ENCODE measurements at regions not wholly inside any gene's neighbourhood (a gene's known extent, or its start where the extent isn't known, plus 50 kb on each side); places are given as distances from the start of the nearest gene placed in this dataset.
"Not testable (repeated sequence)": the region's sequence is repeated elsewhere in the genome, so short reads cannot be mapped to it uniquely, and the experiment has no call there.

- DNase-seq, result no peak
Measured at GRCh38 chr2:104977958-104978357, 59.9 kb upstream of the MRPS9 start.

DNA sequence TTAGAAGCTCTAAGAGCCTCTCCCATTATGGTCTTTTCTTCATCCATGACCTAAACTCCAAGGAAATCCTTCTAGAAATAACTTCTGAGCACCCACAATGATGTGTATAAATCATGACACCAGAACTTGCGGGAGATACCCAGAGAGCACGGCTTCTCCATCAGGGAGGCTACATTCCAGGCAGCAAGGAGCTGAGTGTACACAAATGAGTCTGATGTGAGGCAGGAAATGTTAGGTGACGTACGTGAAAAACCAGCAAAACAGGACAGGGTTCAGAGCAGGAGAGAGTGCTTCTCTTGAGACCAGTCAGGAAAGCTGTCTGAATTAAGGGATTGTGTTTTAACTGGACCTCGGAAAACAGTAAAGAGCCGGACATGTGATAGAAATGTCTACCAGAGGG lies 58.1 kb upstream of the MRPS9 start:
- DNase-seq, result not testable (repeated sequence)

DNA sequence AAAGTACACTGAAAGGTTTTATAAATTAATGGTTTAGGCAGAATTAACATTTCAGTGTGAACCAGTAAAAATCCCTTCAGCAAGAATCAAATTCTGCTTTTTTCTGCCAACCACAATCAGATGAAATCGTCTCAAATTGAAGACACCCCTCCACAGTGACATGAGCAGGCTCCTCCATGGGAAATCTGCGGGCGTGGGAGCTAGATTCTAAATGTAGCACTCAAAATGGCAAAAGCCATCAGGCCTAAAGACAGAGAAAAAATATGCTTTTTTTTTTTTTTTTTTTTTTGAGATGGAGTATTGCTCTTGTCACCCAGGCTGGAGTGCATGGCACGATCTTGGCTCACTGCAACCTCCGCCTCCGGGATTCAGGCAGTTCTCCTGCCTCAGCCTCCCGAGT lies 55.8 kb upstream of the MRPS9 start:
- no peak for DNase-seq

All from hematopoietic multipotent progenitor cell treated with erythropoietin and hydrocortisone succinate and interleukin-3 and kit ligand, for 4 days (in vitro differentiated cells).